ENCODE measurements at regions not wholly inside any gene's neighbourhood (a gene's known extent, or its start where the extent isn't known, plus 50 kb on each side); places are given as distances from the start of the nearest gene placed in this dataset.

DNA sequence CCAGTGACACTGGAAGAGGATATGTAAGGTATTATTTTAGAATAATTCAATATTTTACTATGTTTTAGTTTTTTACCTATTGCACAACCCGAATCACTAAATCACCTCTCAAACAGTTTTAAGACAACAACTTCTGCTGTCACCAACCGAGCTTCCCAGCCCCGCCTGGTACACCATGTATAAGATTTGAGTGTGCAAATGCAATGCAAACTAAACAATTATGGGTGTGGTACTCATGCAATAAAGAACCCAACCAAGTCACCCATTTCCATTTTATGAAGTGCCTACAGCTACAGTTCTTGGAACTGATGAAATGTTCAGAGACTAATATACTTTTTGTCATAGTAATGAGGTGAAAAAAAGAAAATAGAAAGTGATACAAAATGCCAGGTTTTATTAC, 256.2 kb downstream of the TAFA4 start:
- CTCF ChIA-PET: no interaction called here
- Histone ChIP-seq H3K79me2 (ENCODE audit: control insufficient read depth, insufficient read depth, low read length) (no peaks in the 10 kb centered on the region), H3K9ac (replicated peaks; ENCODE audit: extremely low read depth, insufficient read depth, low read length) (no peak overlapping the region), H3K27ac (ENCODE audit: insufficient read depth, low read depth, low read length) (no peak overlapping the region), H3K4me2 (ENCODE audit: insufficient read depth, low read length) (no peak overlapping the region), H4K20me1 (replicated peaks; ENCODE audit: control insufficient read depth, extremely low read depth, insufficient read depth, low read length) (no peaks in the 10 kb centered on the region), H3K4me1 (ENCODE audit: control insufficient read depth, extremely low read depth, insufficient read depth, low read length) (no peaks in the 10 kb centered on the region), H3K9me3 (replicated peaks; ENCODE audit: control insufficient read depth, insufficient read depth, low read length) (no peaks in the 10 kb centered on the region), H2AFZ (ENCODE audit: low read depth, low read length) (no peak overlapping the region), H3K27me3 (ENCODE audit: control insufficient read depth in 2 of 2, insufficient read depth in 2 of 2, low read length in 2 of 2) (no peaks in the 10 kb centered on the region), H3K36me3 (ENCODE audit: control insufficient read depth in 2 of 2, extremely low read depth in 1 of 2, insufficient read depth in 2 of 2, low read length in 2 of 2) (no peaks in the 10 kb centered on the region), H3K4me3 (replicated peaks in 1 of 3; ENCODE audit: insufficient read depth in 1 of 3, low read depth in 1 of 3, low read length in 3 of 3) (no peak overlapping the region), H3K9me1 (replicated peaks; ENCODE audit: control insufficient read depth, extremely low read depth, insufficient read depth, low read length) (no peaks in the 10 kb centered on the region)
- FAIRE-seq: no peak
- TF ChIP-seq POLR2A (IDR thresholded peaks at IDR 0.05; ENCODE audit: low read depth, low read length) (no peak), GATA2 (IDR thresholded peaks at IDR 0.05; ENCODE audit: insufficient read depth, insufficient read length, low read depth, low read length) (no peak), FOS (IDR thresholded peaks at IDR 0.05; ENCODE audit: borderline replicate concordance, insufficient read depth, low read length) (no peak), JUN (IDR thresholded peaks at IDR 0.05; ENCODE audit: borderline replicate concordance, insufficient read depth, insufficient read length, low read depth) (no peak), MYC (IDR thresholded peaks at IDR 0.05; ENCODE audit: low read depth, low read length) (no peak), POLR2AphosphoS5 (IDR thresholded peaks at IDR 0.05; ENCODE audit: insufficient read depth, low read depth, low read length) (no peak), EZH2 (IDR thresholded peaks at IDR 0.05; ENCODE audit: borderline replicate concordance, low read depth, low read length, severe bottlenecking) (no peak)
- TF ChIP-seq, protein P1, sequence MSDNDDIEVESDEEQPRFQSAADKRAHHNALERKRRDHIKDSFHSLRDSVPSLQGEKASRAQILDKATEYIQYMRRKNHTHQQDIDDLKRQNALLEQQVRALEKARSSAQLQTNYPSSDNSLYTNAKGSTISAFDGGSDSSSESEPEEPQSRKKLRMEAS (IDR thresholded peaks at IDR 0.05; ENCODE audit: insufficient read depth, insufficient read length): no peak
- TF ChIP-seq, protein P2, sequence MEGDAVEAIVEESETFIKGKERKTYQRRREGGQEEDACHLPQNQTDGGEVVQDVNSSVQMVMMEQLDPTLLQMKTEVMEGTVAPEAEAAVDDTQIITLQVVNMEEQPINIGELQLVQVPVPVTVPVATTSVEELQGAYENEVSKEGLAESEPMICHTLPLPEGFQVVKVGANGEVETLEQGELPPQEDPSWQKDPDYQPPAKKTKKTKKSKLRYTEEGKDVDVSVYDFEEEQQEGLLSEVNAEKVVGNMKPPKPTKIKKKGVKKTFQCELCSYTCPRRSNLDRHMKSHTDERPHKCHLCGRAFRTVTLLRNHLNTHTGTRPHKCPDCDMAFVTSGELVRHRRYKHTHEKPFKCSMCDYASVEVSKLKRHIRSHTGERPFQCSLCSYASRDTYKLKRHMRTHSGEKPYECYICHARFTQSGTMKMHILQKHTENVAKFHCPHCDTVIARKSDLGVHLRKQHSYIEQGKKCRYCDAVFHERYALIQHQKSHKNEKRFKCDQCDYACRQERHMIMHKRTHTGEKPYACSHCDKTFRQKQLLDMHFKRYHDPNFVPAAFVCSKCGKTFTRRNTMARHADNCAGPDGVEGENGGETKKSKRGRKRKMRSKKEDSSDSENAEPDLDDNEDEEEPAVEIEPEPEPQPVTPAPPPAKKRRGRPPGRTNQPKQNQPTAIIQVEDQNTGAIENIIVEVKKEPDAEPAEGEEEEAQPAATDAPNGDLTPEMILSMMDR (IDR thresholded peaks at IDR 0.05; ENCODE audit: extremely low read depth in 1 of 2, insufficient read depth in 1 of 2, low read depth in 1 of 2, low read length in 2 of 2): no peak
- POLR2A ChIA-PET: no interaction called here
- dilution Hi-C loops (cut with MboI; ENCODE audit: extremely low pct_ligation_motif_present, low sequenced_read_pairs) (no loop called here), intact Hi-C loops (cut with micrococcal nuclease) (no loop called here)
- DNase-seq (ENCODE audit: low read depth, low spot score): no peak
- no TSS peak for BruUV-seq (replicated peaks)

Measured in endothelial cell of umbilical vein (primary cell).